HG02571 (cell line): ENCODE measurements at regions not wholly inside any gene's neighbourhood (a gene's known extent, or its start where the extent isn't known, plus 50 kb on each side); places are given as distances from the start of the nearest gene placed in this dataset.

Experiments used
- ATAC-seq: cut with Tn5 transposase; IDR thresholded peaks from one replicate; pipeline ENCODE4 v1.9.1; 2021; ENCODE audit warnings: mild to moderate bottlenecking, moderate library complexity; ENCODE audit not compliant: unreplicated experiment

DNA sequence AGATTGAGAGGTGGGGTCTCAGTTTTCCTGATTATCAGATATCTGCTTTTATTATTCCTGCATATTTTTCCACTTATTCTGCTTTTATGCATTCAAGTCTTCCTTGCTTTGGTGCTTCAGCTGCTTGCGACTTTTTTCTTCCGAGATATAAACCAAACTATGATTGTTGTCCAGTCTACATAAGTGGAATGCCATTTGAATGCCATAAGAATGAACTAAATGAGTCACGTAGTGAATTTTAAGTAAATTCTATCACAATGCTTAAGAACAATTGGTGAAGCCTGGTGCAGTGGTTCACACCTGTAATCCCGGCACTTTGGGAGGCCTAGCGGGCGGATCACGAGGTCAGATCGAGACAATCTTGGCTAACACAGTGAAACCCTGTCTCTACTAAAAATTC, 189.1 kb downstream of the PCDH18 start:
- no peak for ATAC-seq

DNA sequence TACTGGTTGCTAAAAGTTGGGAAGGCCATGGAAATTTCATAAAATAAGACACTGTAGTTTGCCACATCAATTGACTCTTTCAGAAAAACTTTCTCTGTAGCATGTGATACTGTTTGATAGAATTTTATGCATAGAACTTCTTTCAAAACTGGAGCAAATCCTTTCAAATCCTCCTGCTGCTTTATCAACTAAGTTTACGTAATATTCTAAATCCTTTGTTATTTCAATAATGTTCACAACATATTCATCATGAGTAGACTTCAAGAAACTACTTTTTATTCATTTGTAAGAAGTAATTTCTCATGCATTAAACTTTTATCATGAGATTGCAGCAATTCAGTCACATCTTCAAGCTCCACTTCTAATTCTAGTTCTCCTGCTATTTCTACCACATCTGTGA, 199.3 kb downstream of the PCDH18 start:
- no peak for ATAC-seq

DNA sequence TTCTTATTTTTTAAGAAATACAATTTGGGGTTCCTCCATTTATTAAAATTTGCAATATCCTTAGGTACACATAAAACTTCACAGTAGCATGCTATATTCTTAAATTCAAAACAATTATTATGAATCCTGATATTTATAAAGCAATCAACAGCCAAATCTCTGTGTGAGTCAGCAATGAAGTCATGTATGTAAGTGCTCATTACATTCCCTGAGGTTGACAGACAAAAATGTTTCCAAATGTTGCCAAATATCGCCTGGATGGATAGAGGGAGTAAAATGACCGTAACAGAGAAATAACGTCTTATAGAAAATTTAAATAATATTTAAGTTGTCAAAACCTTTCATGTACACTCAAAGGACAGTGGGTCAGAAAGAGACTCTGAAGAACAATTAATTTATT, 220.0 kb downstream of the PCDH18 start:
- ATAC-seq = no peak

DNA sequence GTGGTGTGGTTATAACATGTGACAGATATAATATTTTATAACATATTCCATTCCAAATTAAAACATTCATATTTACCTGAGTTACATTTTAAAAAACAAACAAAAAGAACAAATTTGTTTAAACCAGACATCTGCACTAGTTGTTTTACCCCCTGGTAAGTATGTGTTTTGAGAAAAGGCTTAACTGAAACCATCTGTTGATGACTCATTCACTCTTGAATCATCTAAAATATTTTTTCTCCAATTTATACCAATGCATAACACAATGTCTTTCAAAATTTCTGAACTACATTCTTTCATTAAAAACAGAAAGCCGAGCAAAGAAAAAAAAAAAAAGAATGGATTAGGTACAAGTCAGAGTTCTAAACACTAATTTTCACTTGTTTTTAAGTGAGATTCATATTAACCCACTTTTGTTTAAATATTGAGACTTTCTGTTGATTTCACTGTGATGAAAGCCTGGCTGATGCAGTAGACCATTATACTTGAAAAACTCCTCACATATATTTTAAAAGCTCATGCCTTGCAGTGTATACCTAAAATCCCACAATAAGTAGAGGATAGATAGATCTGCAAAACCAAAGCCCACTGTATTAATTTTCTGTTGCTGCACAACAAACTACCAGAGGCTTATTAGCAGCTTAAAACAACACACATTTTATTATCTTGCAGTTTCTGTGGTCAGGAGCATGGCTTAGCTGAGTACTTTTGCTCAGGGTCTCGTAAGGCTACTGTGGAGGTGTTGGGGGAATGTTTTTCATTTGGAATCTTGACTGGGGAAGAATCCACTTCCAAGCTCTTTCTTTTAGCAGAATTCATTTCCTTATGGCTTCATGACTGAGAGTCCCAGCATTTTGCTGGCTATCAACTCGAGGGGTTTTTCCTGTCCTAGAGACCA, 221.5 kb downstream of the PCDH18 start:
- ATAC-seq = no peak

DNA sequence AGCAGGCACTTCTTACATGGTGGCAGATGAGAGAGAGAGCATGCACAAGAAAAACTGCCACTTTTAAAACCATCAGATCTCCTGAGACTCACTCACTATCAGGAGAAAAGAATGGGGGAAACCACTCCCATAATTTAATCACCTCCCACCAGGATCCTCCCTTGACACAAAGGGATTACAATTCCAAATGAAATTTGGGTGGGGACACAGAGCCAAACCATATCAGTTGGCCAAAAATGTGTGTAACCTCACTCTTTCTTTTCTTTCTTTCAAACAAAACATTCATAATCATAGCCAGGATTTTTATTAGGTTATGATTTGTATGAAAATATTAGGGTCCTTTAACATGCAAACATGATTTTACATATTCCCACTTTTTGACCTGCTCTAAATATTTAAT, 222.1 kb downstream of the PCDH18 start:
- no peak for ATAC-seq

DNA sequence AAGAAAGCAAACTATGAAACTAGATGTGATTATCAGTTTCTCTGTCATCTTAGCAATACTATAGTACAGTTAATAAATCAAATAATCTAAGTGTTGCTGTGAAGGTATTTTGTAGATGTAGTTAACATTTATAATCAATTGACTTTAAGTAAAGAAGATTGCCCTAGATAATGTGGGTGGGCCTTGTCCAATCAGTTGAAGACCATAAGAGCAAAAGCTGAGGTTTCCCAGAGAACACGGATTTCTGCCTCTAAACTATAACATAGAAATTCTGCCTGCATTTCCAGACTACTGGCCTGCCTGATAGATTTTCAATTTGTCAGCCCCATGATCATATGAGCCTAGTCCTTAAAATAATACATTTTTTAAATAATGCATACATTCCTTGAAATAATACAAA, 222.9 kb downstream of the PCDH18 start:
- no peak for ATAC-seq

DNA sequence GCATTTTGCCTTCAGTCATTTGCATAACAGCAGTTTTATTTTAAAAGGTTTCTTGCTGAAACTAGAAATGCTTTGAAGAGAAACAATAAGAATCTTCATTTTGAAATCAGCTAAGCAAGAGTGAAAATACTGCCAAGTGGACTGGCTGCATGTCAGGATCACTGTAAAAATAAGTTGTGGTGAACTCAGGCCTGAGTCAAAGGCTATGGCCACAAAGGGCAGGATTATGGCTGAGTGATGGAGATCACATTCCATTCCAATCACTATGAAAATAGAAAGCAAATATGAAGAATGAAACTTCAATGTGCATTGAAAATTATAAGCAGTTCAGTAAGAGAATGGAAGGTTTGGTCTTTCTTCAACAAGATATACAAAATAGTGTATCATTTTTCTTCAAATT, 224.5 kb downstream of the PCDH18 start:
- ATAC-seq = no peak

DNA sequence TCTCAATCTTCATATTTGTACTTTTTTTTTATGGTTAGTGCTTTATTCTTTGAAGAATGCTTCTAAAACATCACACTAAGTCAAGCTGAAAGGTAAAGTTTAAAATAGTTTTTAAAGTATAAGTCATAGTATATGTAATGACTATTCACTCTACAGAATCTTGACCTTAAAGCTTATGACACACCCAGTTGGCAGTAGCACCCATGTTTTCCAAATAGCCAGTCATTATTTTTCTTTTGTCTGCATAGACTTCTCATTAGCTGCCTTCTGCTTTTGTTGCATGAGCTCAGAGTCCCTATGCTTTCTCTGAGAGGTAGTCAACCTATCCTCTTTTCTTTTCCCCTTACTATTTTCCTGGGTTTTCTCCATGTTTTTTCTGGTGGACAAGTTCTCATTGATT, 231.5 kb downstream of the PCDH18 start:
- ATAC-seq = no peak

DNA sequence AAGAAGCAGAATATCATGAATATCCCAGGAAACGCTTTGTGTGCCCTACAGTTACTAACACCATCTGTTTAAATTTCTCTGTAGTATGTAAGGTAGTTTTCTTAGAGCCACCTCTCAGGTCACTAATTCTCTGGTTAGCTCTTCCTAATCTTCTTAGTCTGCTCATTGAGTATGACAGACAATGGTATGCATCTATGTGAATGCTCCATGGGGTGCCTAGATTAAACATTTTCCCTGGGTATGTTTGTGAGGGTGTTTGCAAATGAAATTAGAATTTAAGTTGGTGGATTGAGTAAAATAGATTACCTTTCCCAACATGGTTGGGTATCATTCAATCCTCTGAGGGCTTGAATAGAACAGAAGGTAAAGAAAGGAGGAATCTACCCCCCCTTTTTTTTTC, 233.0 kb downstream of the PCDH18 start:
- ATAC-seq = no peak

DNA sequence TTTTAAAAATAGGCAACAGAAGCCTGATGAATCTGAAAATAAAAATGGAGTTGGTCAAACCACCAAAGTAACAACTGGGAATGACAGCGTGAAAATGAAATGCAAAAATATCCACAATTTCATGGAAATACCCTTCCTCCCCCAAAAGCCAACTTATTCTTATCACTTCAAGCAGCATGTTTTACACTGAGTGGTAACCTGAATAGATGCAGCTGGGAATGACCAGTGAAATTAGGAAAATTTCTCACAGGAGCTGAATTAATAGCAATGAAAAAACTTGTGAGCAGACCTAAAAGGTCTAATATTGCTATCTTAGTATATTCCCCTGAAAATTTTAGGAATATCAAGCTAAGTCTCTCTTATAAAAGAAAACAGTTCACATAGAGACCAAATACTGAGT, 239.0 kb downstream of the PCDH18 start:
- ATAC-seq = no peak

DNA sequence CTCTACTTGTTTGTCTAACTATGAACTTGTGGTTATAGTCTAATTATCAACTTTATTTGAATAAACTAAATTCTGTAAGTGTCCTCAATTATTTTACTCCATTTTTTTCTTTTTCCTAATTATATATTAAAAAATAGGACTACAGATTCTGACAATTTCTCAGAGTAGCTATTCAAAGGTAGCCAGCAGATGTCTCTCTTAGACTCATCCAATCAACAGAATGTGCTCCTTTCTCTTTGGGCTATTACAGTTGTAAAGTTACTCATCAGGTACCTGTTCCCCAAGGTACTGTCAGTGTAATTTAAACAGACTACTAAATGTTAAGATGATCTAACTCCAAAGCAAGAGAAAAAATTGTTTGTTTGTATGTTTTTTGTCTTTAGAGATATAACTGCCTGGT, 248.6 kb downstream of the PCDH18 start:
- ATAC-seq = no peak

DNA sequence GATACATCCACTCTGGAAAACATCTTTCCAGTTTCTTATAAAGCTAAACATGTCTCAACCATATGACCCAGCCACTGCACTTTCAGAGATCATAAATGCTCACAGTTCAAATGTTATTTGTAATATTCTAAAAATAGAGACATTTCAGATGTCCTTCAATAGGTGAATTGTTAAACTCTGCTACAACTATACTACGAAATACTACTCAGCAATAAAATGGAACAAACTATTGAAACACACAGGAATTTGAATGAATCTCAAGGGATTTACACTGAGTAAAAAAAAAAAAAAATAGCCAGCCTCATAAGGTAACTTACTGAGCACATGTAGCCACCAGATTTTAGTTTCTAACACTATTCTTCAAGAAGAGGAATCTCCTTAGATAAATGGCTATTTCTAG, 253.9 kb downstream of the PCDH18 start:
- ATAC-seq = no peak

DNA sequence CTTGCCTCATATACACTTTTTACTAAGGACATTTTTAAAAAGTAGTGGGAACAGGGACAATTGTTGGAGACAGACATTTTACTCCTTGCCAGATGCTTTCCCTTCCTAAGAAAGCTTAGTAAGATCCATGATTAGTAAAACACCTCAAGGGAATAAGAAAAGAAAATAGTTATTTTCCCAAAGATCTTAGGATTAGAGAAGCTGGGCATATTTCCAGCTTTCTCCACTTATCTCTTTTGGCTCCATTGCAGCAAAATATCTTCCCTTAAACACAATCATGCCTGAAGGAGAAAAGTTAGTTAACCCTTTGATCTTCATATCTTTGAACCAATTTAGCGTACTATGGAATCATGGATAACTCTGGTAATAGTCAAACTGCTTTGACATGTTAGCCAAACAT, 257.9 kb downstream of the PCDH18 start:
- ATAC-seq = no peak

DNA sequence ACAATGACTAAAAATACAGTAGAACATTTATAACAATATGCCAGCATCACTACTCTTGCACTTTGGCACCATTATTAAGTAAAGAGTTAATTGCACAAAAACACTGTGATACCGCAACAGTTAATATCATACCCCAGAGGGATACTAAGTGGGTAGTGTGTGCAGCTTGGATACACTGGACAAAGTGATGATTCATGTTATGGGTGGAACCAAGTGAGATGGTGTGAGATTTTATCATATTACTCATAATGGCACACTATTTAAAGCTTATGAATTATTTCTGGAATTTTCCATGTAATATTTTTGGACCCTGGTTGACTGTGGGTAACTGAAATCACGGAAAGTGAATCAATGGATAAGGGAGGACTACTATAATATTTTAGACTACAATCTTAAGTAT, 265.3 kb downstream of the PCDH18 start:
- ATAC-seq = no peak

DNA sequence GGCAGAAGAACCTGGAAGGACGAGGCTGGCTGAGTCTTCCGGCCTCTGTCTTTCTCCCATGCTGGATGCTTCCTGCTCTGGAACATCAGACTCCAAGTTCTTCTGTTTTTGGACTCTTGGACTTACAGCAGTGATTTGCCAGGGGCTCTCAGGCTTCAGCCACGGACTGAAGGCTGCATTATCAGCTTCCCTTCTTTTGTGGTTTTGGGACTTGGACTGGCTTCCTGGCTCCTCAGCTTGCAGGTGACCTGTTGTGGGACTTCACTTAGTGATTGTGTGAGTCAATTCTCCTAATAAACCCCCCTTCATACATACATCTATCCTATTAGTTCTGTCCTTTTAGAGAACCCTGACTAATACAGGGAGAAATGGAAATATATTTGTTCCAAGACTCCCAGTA, 265.8 kb downstream of the PCDH18 start:
- no peak for ATAC-seq

DNA sequence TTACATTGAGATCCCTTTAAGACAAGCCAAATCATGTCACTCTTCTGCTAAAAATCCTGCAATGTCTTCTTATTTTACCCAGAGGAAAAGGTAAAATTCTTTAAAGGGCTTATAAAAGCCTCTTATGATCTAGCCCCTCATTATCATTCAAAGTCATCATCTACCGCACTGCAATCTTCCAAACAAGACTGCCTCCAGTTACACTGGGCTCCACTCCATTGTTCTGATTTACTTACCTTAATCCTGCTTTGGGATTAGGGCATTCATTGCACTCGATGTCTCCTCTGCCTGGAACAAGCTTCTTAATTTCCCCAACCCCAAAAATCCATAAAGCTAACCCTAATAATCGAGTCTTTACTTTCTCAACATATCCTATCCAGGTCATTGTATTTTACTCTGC, 269.1 kb downstream of the PCDH18 start:
- ATAC-seq = no peak

DNA sequence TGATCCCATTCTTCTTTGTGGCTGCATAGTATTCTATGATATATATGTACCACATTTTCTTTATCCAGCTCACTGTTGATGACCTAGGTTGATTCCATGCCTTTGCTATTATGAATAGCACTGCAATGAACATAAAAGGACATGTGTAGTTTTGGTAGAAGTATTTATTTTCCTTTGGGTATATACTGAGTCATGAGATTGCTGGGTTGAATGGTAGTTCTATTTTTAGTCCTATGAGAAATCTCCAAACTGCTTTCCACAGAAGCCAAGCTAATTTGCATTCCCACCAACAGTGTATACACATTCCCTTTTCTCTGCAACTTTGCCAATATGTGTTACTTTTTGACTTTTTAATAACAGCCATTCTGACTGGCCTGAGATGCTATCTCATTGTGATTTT, 278.3 kb downstream of the PCDH18 start:
- ATAC-seq = no peak

DNA sequence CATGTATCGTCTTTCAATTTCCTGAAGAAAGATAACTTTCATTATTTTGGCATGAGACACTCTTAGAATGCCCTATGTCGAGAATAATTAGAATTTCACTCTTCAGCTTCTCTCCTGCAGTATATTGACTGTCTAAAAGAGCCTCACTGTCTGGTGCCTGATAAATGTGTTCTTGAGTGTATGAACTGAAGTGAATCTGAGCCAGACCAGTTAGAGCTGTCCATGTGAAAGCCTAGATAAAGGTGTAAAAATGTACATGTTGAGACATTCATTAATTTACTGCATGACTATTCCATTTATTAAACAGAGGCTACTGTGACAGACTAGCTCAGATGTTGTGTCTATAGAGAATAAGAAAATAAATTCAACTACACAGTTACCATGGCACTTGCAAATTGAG, 283.2 kb downstream of the PCDH18 start:
- ATAC-seq = no peak

DNA sequence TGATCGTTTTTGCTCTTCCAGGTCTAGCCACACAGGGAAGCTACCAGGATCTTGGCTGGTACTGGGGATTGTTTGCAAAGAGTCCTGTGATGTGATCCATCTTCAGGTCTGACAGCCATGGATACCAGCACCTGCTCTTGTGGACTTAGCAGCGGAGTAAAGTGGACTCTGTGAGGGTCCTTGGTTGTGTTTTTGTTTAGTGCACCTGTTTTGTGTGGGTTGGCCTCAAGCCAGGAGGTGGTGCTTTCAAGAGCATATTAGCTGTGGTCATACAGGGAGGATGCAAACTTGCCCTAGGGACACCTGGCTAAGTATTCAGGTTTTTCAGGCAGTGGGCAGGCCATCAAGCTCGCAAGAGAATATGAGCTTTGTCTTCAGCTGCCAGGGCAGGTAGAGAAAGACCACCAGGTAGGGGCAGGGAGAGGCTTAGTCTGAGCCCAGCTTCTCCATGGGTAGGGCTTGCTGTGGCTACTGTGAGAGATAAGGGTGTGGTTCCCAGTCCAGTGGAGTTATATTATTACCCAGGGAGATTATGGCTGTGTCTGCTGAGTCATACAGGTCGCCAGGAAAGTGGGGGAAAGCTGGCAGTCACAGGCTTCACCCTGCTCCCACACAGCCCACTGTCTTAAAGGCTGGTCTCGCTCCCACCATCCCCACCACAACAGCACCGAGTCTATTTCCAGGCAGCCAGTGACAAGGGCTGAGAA, 293.7 kb downstream of the PCDH18 start:
- no peak for ATAC-seq

DNA sequence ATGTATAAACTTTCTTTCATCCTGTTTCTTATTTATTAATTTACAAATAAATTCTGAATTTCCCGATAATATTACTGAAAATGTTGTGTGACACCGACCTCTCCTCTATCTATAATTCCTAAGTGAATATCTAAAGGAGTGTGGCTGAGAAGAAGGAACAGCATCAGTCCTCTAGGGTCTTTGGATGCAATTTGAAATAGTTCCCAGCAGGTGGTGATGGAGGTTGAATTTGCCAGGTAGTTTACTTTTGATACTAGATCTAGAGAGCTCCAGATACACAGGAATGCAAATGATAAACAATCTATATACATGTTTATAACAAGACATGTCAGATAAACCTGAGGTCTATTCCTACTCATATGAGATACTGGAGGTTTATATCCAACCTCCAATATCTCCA, 305.4 kb downstream of the PCDH18 start:
- ATAC-seq = no peak

DNA sequence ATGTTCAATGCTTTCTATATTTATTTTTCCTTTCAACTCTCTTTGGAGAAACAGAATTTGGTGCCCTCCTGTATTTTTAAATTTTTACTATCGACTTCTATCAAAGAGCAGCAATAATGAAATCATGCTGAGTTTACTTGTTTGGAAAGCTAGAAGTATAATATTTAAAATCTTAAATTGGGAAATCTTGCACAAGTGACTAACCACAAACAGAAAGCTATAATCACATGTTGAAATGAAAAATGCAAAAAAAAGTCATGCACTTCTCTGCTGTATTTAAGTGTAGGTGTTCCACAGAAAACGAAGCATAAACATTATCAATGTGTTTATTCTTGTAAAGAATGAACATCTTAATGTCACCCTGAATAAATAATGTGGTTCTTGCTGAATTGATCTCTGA, 306.1 kb downstream of the PCDH18 start:
- no peak for ATAC-seq

DNA sequence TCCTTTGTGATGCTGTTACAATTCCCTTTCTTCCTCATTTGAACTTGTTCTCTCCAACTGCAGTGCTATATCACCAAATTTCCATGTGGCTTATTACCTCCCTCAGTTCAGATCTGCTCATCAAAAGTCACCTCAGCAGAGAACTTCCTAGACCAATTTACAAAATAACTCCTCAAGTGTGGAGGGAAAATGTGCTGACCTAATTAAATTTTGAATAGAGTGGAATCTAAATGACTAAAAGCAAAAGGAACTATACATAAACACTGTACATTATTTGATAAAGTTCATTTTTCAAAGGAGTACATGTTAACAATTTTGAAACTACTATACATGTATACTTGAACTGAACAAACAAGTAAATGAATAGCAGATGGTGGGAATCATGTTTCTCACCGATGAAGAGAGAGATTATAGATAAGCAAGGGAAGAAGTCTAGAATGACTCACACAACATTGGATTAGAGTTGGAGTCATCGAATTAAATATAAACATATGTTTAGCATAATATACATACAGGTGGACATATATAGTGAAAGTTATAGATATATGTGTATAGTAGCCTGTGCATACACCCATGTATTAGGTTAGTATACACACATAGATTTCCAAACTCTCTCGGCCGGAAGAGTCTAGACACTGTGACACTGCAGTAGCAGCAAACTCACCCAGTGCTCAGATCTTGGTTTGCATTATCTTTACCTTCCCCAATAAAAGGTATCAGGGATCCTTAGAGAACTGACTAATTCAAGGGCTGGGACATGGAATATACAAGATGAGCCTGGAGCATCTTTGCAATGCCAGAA, 318.7 kb downstream of the PCDH18 start:
- no peak for ATAC-seq
